ENCODE measurements at regions not wholly inside any gene's neighbourhood (a gene's known extent, or its start where the extent isn't known, plus 50 kb on each side); places are given as distances from the start of the nearest gene placed in this dataset.

GRCh38 chr2:188684795-188685194, 289.4 kb upstream of the COL3A1 start (continued):
- TF ChIP-seq, protein P1, sequence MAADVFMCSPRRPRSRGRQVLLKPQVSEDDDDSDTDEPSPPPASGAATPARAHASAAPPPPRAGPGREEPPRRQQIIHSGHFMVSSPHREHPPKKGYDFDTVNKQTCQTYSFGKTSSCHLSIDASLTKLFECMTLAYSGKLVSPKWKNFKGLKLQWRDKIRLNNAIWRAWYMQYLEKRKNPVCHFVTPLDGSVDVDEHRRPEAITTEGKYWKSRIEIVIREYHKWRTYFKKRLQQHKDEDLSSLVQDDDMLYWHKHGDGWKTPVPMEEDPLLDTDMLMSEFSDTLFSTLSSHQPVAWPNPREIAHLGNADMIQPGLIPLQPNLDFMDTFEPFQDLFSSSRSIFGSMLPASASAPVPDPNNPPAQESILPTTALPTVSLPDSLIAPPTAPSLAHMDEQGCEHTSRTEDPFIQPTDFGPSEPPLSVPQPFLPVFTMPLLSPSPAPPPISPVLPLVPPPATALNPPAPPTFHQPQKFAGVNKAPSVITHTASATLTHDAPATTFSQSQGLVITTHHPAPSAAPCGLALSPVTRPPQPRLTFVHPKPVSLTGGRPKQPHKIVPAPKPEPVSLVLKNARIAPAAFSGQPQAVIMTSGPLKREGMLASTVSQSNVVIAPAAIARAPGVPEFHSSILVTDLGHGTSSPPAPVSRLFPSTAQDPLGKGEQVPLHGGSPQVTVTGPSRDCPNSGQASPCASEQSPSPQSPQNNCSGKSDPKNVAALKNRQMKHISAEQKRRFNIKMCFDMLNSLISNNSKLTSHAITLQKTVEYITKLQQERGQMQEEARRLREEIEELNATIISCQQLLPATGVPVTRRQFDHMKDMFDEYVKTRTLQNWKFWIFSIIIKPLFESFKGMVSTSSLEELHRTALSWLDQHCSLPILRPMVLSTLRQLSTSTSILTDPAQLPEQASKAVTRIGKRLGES (CRISPR knock-in tag; IDR thresholded peaks at IDR 0.05; ENCODE audit: borderline replicate concordance): no peak
- TF ChIP-seq ZFP91 (CRISPR knock-in tag; IDR thresholded peaks at IDR 0.05; ENCODE audit: borderline replicate concordance): no peak

GRCh38 chr2:188693111-188693510, 281.1 kb upstream of the COL3A1 start:
- no TSS peak for BruUV-seq (replicated peaks)
- no peak for DNase-seq (ENCODE audit: low spot score)
- in situ Hi-C loops (cut with HindIII; ENCODE audit: extremely low pct_ligation_motif_present, low pct_unique_long_range_greater_than_20kb) (no loop called here), intact Hi-C loops (cut with micrococcal nuclease; ENCODE audit: unreplicated experiment) (no loop called here)
- no peaks in the 10 kb centered on the region for H4K20me1 ChIP-seq (ENCODE audit: insufficient read depth, low read length)
- H2AFZ ChIP-seq (ENCODE audit: low read length): no peak overlapping the region
- no peaks in the 10 kb centered on the region for H3K79me2 ChIP-seq (ENCODE audit: insufficient read depth, low read length)
- H3K27ac ChIP-seq (ENCODE audit: extremely low read length, insufficient read depth, low read length): no peak overlapping the region
- POLR2A ChIA-PET: no interaction called here
- no peaks in the 10 kb centered on the region for H3K4me1 ChIP-seq (ENCODE audit: insufficient read depth, low read length)
- no peak overlapping the region for H3K9ac ChIP-seq (ENCODE audit: insufficient read depth, low read depth, low read length)
- FAIRE-seq: no peak
- H3K4me2 ChIP-seq (ENCODE audit: low read depth, low read length): no peak overlapping the region
- H3K4me3 ChIP-seq (replicated peaks in 1 of 3; ENCODE audit: insufficient read depth in 1 of 3, low read depth in 2 of 3, low read length in 3 of 3): no peak overlapping the region
- CTCF ChIA-PET (ENCODE audit: low intra/inter-chr PET ratio, low total read pairs): no interaction called here
- H3K27me3 ChIP-seq (ENCODE audit: control insufficient read depth in 1 of 2, insufficient read depth in 2 of 2, low read length in 2 of 2): no peaks in the 10 kb centered on the region
- no peaks in the 10 kb centered on the region for H3K36me3 ChIP-seq (replicated peaks in 1 of 2; ENCODE audit: control insufficient read depth in 1 of 2, insufficient read depth in 2 of 2, low read length in 2 of 2)
- WGBS (ENCODE audit: low lambda C conversion rate): under 1% methylated on average over 4 of the region's 4 CpGs
- no peaks in the 10 kb centered on the region for H3K9me3 ChIP-seq (ENCODE audit: low read length)
- ATAC-seq: peak; percentile 38; the same call in 2 of the 3 replicates
- TF ChIP-seq NFATC3 (CRISPR knock-in tag; IDR thresholded peaks at IDR 0.05): no peak
- no peak for TF ChIP-seq ZNF83 (CRISPR knock-in tag; IDR thresholded peaks at IDR 0.05; ENCODE audit: borderline replicate concordance)
- no peak for TF ChIP-seq KDM5A (IDR thresholded peaks at IDR 0.05; ENCODE audit: borderline replicate concordance, low read length)
- TF ChIP-seq, protein P2, sequence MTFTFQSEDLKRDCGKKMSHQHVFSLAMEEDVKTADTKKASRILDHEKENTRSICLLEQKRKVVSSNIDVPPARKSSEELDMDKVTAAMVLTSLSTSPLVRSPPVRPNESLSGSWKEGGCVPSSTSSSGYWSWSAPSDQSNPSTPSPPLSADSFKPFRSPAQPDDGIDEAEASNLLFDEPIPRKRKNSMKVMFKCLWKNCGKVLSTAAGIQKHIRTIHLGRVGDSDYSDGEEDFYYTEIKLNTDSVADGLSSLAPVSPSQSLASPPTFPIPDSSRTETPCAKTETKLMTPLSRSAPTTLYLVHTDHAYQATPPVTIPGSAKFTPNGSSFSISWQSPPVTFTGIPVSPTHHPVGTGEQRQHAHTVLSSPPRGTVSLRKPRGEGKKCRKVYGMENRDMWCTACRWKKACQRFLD (CRISPR knock-in tag; IDR thresholded peaks at IDR 0.05; ENCODE audit: borderline replicate concordance): no peak
- no peak for TF ChIP-seq ZNF160 (CRISPR knock-in tag; IDR thresholded peaks at IDR 0.05)
- no peak for TF ChIP-seq ZNF431 (CRISPR knock-in tag; IDR thresholded peaks at IDR 0.05; ENCODE audit: borderline replicate concordance, low read depth)
- TF ChIP-seq PPARG (CRISPR knock-in tag; conservative IDR thresholded peaks at IDR 0.05): no peak
- no peak for TF ChIP-seq TCF12 (IDR thresholded peaks at IDR 0.05)
- no peak for TF ChIP-seq TCF12 (CRISPR knock-in tag; IDR thresholded peaks at IDR 0.05)
- TF ChIP-seq ZNF883 (CRISPR knock-in tag; IDR thresholded peaks at IDR 0.05; ENCODE audit: not compliant biosample characterization): no peak
- TF ChIP-seq ZNF333 (CRISPR knock-in tag; IDR thresholded peaks at IDR 0.05; ENCODE audit: borderline replicate concordance): no peak
- no peak for TF ChIP-seq CREB3 (CRISPR knock-in tag; IDR thresholded peaks at IDR 0.05)
- no peak for TF ChIP-seq TEAD2 (CRISPR knock-in tag; IDR thresholded peaks at IDR 0.05)
- no peak for TF ChIP-seq ZBTB26 (CRISPR knock-in tag; IDR thresholded peaks at IDR 0.05; ENCODE audit: borderline replicate concordance)
